LNCaP clone FGC (cell line): ENCODE measurements at regions not wholly inside any gene's neighbourhood (a gene's known extent, or its start where the extent isn't known, plus 50 kb on each side); places are given as distances from the start of the nearest gene placed in this dataset.
"Not testable (repeated sequence)": the region's sequence is repeated elsewhere in the genome, so short reads cannot be mapped to it uniquely, and the experiment has no call there.

Experiments used
- DNase-seq: peaks from one replicate; pipeline ENCODE4 v3.0.0-alpha.2; 2011; ENCODE audit warnings: low read depth
- H3K4me3 ChIP-seq: 2 replicates; pipeline ENCODE4 v1.5.1; 2011; ENCODE audit warnings: mild to moderate bottlenecking, low read depth, low read length, control low read depth
- CTCF ChIP-seq: IDR thresholded peaks from 2 replicates; pipeline ENCODE4 v1.5.1; 2012; ENCODE audit warnings: mild to moderate bottlenecking; ENCODE audit not compliant: control insufficient read depth, insufficient read depth; ENCODE audit errors: extremely low read depth

- TF ChIP-seq CTCF: no peak
- no peak for DNase-seq
- H3K4me3 ChIP-seq: no peak overlapping the region
Observed at GRCh38 chr5:87608385-87608784, 195.7 kb upstream of the CCNH start.

GRCh38 chr5:87605663-87606062 lies 192.9 kb upstream of the CCNH start:
- no peak overlapping the region for H3K4me3 ChIP-seq
- no peak for DNase-seq
- TF ChIP-seq CTCF: no peak

- TF ChIP-seq CTCF: no peak
- DNase-seq: no peak
- no peak overlapping the region for H3K4me3 ChIP-seq
Observed at GRCh38 chr5:87599778-87600177, 187.0 kb upstream of the CCNH start.

GRCh38 chr5:87598460-87598859 lies 185.7 kb upstream of the CCNH start:
- no peak overlapping the region for H3K4me3 ChIP-seq
- TF ChIP-seq CTCF: no peak
- no peak for DNase-seq

- no peak overlapping the region for H3K4me3 ChIP-seq
- DNase-seq: no peak
- no peak for TF ChIP-seq CTCF
Observed at GRCh38 chr5:87594566-87594965, 181.8 kb upstream of the CCNH start.

GRCh38 chr5:87589587-87589986 lies 176.9 kb upstream of the CCNH start:
- TF ChIP-seq CTCF: no peak
- DNase-seq: no peak
- no peak overlapping the region for H3K4me3 ChIP-seq

- no peak for DNase-seq
- no peak overlapping the region for H3K4me3 ChIP-seq
- TF ChIP-seq CTCF: no peak
Observed at GRCh38 chr5:87588316-87588715, 175.6 kb upstream of the CCNH start.

GRCh38 chr5:87583704-87584103 lies 171.0 kb upstream of the CCNH start:
- not testable (repeated sequence) for H3K4me3 ChIP-seq, DNase-seq
